ENCODE measurements at regions not wholly inside any gene's neighbourhood (a gene's known extent, or its start where the extent isn't known, plus 50 kb on each side); places are given as distances from the start of the nearest gene placed in this dataset.

DNA sequence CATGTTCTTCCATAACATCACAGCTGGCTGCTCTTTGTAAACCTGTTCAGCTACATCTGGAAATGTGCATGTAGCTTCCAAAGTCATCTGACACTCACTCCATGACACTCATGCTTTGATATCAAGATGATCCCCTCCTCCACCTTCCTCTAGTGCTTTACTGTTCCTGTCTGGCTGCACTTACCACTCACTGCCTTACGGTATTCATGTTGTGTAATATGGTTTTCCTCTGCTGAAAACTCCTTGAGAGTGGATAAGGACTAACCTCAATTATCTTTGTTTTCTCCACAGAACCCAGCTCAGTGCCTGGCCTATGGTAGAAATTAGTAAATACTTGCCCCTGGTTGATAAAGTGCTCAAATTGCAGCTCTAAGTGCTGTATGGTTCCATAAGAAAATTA, 483.9 kb downstream of the HTR7 start:
- no peak overlapping the region for H3K27ac ChIP-seq (ENCODE audit: low read depth in 2 of 2, low read length in 2 of 2)
- no peak for DNase-seq
- intact Hi-C loops (cut with DNase I) = no loop called here
- no peaks in the 10 kb centered on the region for H3K9me3 ChIP-seq (ENCODE audit: control insufficient read depth in 2 of 3, insufficient read depth in 1 of 3, low read length in 3 of 3)
- H3K4me1 ChIP-seq (ENCODE audit: control insufficient read depth in 2 of 3, insufficient read depth in 2 of 3, low read depth in 1 of 3, low read length in 3 of 3) = no peaks in the 10 kb centered on the region
- no peak for TF ChIP-seq CTCF (IDR thresholded peaks at IDR 0.05; ENCODE audit: borderline replicate concordance, extremely low read depth, insufficient read depth)
- FAIRE-seq = no peak
- no peak overlapping the region for H3K9ac ChIP-seq (ENCODE audit: low read length in 3 of 3)
- H3K36me3 ChIP-seq (ENCODE audit: control insufficient read depth in 2 of 3, insufficient read depth in 3 of 3, low read length in 3 of 3) = no peaks in the 10 kb centered on the region
- H3K27me3 ChIP-seq (ENCODE audit: control insufficient read depth, insufficient read depth, low read length) = no peaks in the 10 kb centered on the region
- H3K4me3 ChIP-seq (ENCODE audit: low read length in 3 of 3) = no peak overlapping the region

- no peaks in the 10 kb centered on the region for H3K4me1 ChIP-seq (ENCODE audit: control insufficient read depth in 2 of 3, insufficient read depth in 2 of 3, low read depth in 1 of 3, low read length in 3 of 3)
- DNase-seq (peak in 1 of 5 donors; percentile 27), FAIRE-seq (no peak)
- H3K27me3 ChIP-seq (ENCODE audit: control insufficient read depth, insufficient read depth, low read length) = no peaks in the 10 kb centered on the region
- H3K36me3 ChIP-seq (ENCODE audit: control insufficient read depth in 2 of 3, insufficient read depth in 3 of 3, low read length in 3 of 3) = no peaks in the 10 kb centered on the region
- no peak overlapping the region for H3K27ac ChIP-seq (ENCODE audit: low read depth in 2 of 2, low read length in 2 of 2)
- H3K4me3 ChIP-seq (ENCODE audit: low read length in 3 of 3) = no peak overlapping the region
- TF ChIP-seq CTCF (IDR thresholded peaks at IDR 0.05; ENCODE audit: borderline replicate concordance, extremely low read depth, insufficient read depth) = no peak
- H3K9ac ChIP-seq (ENCODE audit: low read length in 3 of 3) = no peak overlapping the region
- no peaks in the 10 kb centered on the region for H3K9me3 ChIP-seq (ENCODE audit: control insufficient read depth in 2 of 3, insufficient read depth in 1 of 3, low read length in 3 of 3)
- intact Hi-C loops (cut with DNase I) = no loop called here
Measured at GRCh38 chr10:90378524-90379076, 479.2 kb downstream of the HTR7 start.

DNA sequence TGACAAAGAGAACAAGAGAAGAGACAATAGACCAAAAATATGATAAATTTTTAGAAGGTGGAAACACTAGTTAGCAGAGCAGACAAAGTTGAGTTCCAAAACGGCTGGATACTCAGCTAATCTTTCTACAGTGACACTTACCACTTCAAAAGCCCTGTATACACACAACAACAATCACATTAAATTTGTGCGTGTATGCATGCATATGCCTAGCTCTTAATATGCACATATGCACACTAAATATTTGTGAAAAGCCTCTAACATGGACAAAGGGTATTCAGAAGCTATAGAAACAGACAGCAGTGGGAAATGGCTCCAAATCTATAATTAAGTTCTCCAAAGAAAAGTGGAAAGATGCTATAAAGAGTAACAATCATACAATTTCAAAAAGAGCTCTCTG, 476.4 kb downstream of the HTR7 start:
- H3K9me3 ChIP-seq (ENCODE audit: control insufficient read depth in 2 of 3, insufficient read depth in 1 of 3, low read length in 3 of 3) = no peaks in the 10 kb centered on the region
- no peaks in the 10 kb centered on the region for H3K4me1 ChIP-seq (ENCODE audit: control insufficient read depth in 2 of 3, insufficient read depth in 2 of 3, low read depth in 1 of 3, low read length in 3 of 3)
- H3K36me3 ChIP-seq (ENCODE audit: control insufficient read depth in 2 of 3, insufficient read depth in 3 of 3, low read length in 3 of 3) = no peaks in the 10 kb centered on the region
- DNase-seq = no peak
- H3K4me3 ChIP-seq (ENCODE audit: low read length in 3 of 3) = no peak overlapping the region
- intact Hi-C loops (cut with DNase I) = no loop called here
- no peak for TF ChIP-seq CTCF (IDR thresholded peaks at IDR 0.05; ENCODE audit: borderline replicate concordance, extremely low read depth, insufficient read depth)
- H3K9ac ChIP-seq (ENCODE audit: low read length in 3 of 3) = no peak overlapping the region
- no peak for FAIRE-seq
- no peak overlapping the region for H3K27ac ChIP-seq (ENCODE audit: low read depth in 2 of 2, low read length in 2 of 2)
- H3K27me3 ChIP-seq (ENCODE audit: control insufficient read depth, insufficient read depth, low read length) = no peaks in the 10 kb centered on the region

GRCh38 chr10:90389876-90390275, 468.0 kb downstream of the HTR7 start:
- no peak for DNase-seq
- FAIRE-seq = no peak
- no peaks in the 10 kb centered on the region for H3K9me3 ChIP-seq (ENCODE audit: control insufficient read depth in 2 of 3, insufficient read depth in 1 of 3, low read length in 3 of 3)
- H3K27ac ChIP-seq (ENCODE audit: low read depth in 2 of 2, low read length in 2 of 2) = no peak overlapping the region
- H3K4me3 ChIP-seq (ENCODE audit: low read length in 3 of 3) = no peak overlapping the region
- H3K27me3 ChIP-seq (ENCODE audit: control insufficient read depth, insufficient read depth, low read length) = no peaks in the 10 kb centered on the region
- H3K4me1 ChIP-seq (ENCODE audit: control insufficient read depth in 2 of 3, insufficient read depth in 2 of 3, low read depth in 1 of 3, low read length in 3 of 3) = no peaks in the 10 kb centered on the region
- no peak overlapping the region for H3K9ac ChIP-seq (ENCODE audit: low read length in 3 of 3)
- no peaks in the 10 kb centered on the region for H3K36me3 ChIP-seq (ENCODE audit: control insufficient read depth in 2 of 3, insufficient read depth in 3 of 3, low read length in 3 of 3)
- no peak for TF ChIP-seq CTCF (IDR thresholded peaks at IDR 0.05; ENCODE audit: borderline replicate concordance, extremely low read depth, insufficient read depth)
- intact Hi-C loops (cut with DNase I) = no loop called here

Measured in kidney (tissue), 13 donors.